ENCODE measurements at regions not wholly inside any gene's neighbourhood (a gene's known extent, or its start where the extent isn't known, plus 50 kb on each side); places are given as distances from the start of the nearest gene placed in this dataset.

DNA sequence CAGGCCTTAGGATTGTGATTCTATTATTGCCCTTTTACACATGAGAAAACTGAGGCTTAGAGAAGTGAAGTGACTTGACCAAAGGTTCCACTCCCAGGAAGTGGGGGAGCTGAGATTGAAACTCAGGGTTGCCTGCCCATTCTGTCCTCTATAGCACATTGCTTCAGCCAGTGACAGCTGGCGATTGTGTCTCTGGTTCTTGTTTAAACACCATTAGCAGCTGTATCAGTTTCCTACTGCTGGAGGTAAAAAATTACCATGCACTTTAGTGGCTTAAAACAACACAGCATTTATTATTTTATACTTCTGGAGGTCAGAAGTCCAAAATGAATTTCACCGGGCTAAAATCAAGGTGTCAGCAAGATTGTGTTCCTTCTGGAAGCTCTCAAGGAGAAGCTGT lies 205.8 kb upstream of the MAMLD1 start:
- 69 to 100% (median 72%) methylated on average over 1 to 2 of the region's 2 CpGs for WGBS, 5 donors
- no peak for DNase-seq
- intact Hi-C loops (cut with DNase I; ENCODE audit: low total_unique reads) = no loop called here
- Histone ChIP-seq H3K4me1 (no peaks in the 10 kb centered on the region), H3K27ac (no peak overlapping the region), H3K4me3 (no peak overlapping the region), H3K36me3 (no peaks in the 10 kb centered on the region), H3K9me3 (no peaks in the 10 kb centered on the region), H3K27me3 (replicated peaks in 1 of 7) (peaks cover 0 to 10% (median 0%) of the 10 kb centered on the region in 7 donors)
- TF ChIP-seq POLR2A (IDR thresholded peaks at IDR 0.05) (no peak), POLR2AphosphoS5 (IDR thresholded peaks at IDR 0.05) (no peak)
- TF ChIP-seq, protein P1, sequence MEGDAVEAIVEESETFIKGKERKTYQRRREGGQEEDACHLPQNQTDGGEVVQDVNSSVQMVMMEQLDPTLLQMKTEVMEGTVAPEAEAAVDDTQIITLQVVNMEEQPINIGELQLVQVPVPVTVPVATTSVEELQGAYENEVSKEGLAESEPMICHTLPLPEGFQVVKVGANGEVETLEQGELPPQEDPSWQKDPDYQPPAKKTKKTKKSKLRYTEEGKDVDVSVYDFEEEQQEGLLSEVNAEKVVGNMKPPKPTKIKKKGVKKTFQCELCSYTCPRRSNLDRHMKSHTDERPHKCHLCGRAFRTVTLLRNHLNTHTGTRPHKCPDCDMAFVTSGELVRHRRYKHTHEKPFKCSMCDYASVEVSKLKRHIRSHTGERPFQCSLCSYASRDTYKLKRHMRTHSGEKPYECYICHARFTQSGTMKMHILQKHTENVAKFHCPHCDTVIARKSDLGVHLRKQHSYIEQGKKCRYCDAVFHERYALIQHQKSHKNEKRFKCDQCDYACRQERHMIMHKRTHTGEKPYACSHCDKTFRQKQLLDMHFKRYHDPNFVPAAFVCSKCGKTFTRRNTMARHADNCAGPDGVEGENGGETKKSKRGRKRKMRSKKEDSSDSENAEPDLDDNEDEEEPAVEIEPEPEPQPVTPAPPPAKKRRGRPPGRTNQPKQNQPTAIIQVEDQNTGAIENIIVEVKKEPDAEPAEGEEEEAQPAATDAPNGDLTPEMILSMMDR (IDR thresholded peaks at IDR 0.05 in 8 of 11, conservative IDR thresholded peaks at IDR 0.05 in 3 of 11) = no peak

DNA sequence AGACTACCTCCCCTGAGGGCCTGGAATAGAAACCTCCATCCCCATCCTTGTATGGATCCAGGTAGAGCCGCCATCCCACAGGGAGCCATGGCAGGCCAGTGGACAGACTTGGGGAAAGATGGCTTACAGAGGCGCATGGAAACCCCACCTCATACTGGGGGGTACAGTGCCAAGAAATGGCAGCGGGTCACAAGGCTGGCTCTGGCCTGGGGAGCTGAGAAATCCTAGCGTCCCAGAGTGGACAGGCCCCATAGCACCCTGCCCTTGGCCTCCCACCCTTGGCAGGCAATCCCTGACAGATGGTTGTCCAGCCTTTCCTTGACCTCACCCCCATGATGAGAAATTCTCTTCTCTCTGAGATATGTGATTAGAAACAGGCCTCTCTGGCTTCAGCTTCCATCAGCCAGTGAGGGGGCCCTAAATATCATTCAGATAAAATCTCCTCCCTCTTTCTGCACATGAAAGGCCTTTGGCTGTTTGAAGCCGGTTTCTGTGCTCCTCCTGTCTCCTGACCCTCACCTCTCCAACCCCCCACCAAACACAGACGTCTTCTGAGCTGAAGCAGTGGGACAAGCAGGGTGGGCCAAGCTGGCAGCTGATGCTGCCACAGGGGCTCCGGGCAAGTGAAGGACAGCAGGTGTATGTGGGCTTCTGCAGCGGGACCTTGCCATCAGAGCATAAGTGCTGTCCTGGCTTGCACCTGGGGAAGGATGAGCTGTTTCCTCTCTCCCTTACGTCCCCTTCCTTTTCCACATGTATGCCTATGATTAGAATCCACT lies 204.4 kb upstream of the MAMLD1 start:
- H3K27ac ChIP-seq = no peak overlapping the region
- TF ChIP-seq POLR2A (IDR thresholded peaks at IDR 0.05) = no peak
- TF ChIP-seq, protein P1 (IDR thresholded peaks at IDR 0.05 in 8 of 11, conservative IDR thresholded peaks at IDR 0.05 in 3 of 11) = no peak
- no peak for TF ChIP-seq POLR2AphosphoS5 (IDR thresholded peaks at IDR 0.05)
- H3K27me3 ChIP-seq (replicated peaks in 1 of 7) = peaks cover 0 to 6% (median 0%) of the 10 kb centered on the region in 7 donors
- H3K9me3 ChIP-seq = no peaks in the 10 kb centered on the region
- no peak for DNase-seq
- 72 to 93% (median 88%) methylated on average over 7 to 9 of the region's 9 CpGs for WGBS, 5 donors
- no peaks in the 10 kb centered on the region for H3K4me1 ChIP-seq
- intact Hi-C loops (cut with DNase I; ENCODE audit: low total_unique reads) = no loop called here
- no peaks in the 10 kb centered on the region for H3K36me3 ChIP-seq
- no peak overlapping the region for H3K4me3 ChIP-seq

DNA sequence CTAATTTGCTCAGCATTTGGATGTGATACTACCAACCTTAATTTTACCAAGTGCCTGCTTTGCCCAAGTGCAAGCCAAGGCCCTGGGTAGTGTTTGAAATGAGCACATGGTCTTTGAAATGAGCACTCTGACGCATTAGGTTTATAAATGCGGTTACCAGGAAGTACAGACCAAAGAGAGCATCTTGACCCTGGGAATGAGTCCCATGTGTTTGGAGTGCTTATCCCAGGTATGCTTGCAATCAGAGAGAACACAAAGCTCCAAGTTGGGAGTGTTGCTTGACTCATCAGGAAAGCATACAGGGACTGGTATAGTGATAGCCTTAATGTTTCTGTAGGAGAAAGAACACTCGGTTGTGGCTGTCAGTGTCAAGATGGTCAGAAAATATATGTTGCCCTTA lies 203.6 kb upstream of the MAMLD1 start:
- Histone ChIP-seq H3K9me3 (no peaks in the 10 kb centered on the region), H3K36me3 (no peaks in the 10 kb centered on the region), H3K4me3 (no peak overlapping the region), H3K4me1 (no peaks in the 10 kb centered on the region), H3K27me3 (replicated peaks in 1 of 7) (peaks cover 0 to 6% (median 0%) of the 10 kb centered on the region in 7 donors), H3K27ac (no peak overlapping the region)
- 84 to 100% (median 88%) methylated on average over 3 of the region's 3 CpGs for WGBS, 5 donors
- DNase-seq = no peak
- TF ChIP-seq POLR2AphosphoS5 (IDR thresholded peaks at IDR 0.05) = no peak
- no peak for TF ChIP-seq POLR2A (IDR thresholded peaks at IDR 0.05)
- TF ChIP-seq, protein P1 (IDR thresholded peaks at IDR 0.05 in 8 of 11, conservative IDR thresholded peaks at IDR 0.05 in 3 of 11) = no peak
- intact Hi-C loops (cut with DNase I; ENCODE audit: low total_unique reads) = no loop called here

DNA sequence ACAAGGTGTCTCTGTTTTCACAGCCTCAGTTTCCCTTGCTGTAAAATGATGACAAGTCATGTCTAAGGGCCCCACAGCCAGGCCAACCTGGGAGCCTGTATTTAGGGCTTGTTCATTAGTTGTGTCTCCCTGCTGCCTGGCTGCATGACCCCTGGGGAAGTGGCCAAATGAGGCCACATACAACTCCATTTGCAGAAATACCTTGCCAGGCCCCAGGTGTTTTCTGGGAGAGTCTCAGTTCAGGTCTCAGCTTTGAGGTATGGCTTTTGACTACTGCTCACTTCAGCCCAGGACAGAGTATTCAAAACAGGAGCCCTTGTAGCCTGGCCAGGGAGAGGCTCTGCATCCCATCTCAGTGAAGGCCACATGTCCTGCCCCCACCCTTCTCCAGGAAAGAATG lies 202.5 kb upstream of the MAMLD1 start:
- Histone ChIP-seq H3K27ac (no peak overlapping the region), H3K4me3 (no peak overlapping the region), H3K4me1 (no peaks in the 10 kb centered on the region), H3K27me3 (replicated peaks in 1 of 7) (peaks cover 0 to 2% (median 0%) of the 10 kb centered on the region in 7 donors), H3K36me3 (no peaks in the 10 kb centered on the region), H3K9me3 (no peaks in the 10 kb centered on the region)
- TF ChIP-seq, protein P1 (IDR thresholded peaks at IDR 0.05 in 8 of 11, conservative IDR thresholded peaks at IDR 0.05 in 3 of 11) = no peak
- intact Hi-C loops (cut with DNase I; ENCODE audit: low total_unique reads) = no loop called here
- no peak for DNase-seq

All from spleen (tissue), 11 donors.